Right hindlimb (tissue), 1 donor: ENCODE measurements at regions not wholly inside any gene's neighbourhood (a gene's known extent, or its start where the extent isn't known, plus 50 kb on each side); places are given as distances from the start of the nearest gene placed in this dataset.

Experiments
- DNase-seq: peaks from one replicate; pipeline ENCODE4 v3.0.0-alpha.2; 2018

- no peak for DNase-seq
Measured at GRCh38 chr9:7229571-7229970, 471.8 kb downstream of the KDM4C start.

GRCh38 chr9:7228726-7229125 lies 471.0 kb downstream of the KDM4C start:
- DNase-seq, result no peak

GRCh38 chr9:7227951-7228350 lies 470.2 kb downstream of the KDM4C start:
- no peak for DNase-seq

- DNase-seq, result no peak
Measured at GRCh38 chr9:7226007-7226640, 468.4 kb downstream of the KDM4C start.
